CD14-positive monocyte (primary cell): ENCODE measurements at regions not wholly inside any gene's neighbourhood (a gene's known extent, or its start where the extent isn't known, plus 50 kb on each side); places are given as distances from the start of the nearest gene placed in this dataset.

ENCODE experiments used
- DNase-seq, 3 donors: peaks; one replicate each; pipeline ENCODE4 v3.0.0-alpha.2; 2011 to 2022
- H2AFZ ChIP-seq: 2 replicates; pipeline ENCODE4 v1.6.0; 2012; ENCODE audit warnings: mild to moderate bottlenecking, low read depth, low read length, inconsistent platforms; ENCODE audit not compliant: insufficient read depth, poor library complexity, severe bottlenecking
- H3K27ac ChIP-seq, 2 donors: 1 replicate in 1 of 2; 2 replicates in 1 of 2; pipeline ENCODE4 v1.5.1; 2012 to 2013; ENCODE audit warnings: low read length in 2 of 2, control low read depth in 1 of 2, inconsistent platforms in 1 of 2, low read depth in 1 of 2, mild to moderate bottlenecking in 1 of 2
- H3K27me3 ChIP-seq, 2 donors: one replicate each; pipeline versions ENCODE4 v1.6.0 to v1.6.1; 2011 to 2013; ENCODE audit warnings: low read length in 2 of 2; ENCODE audit not compliant: control insufficient read depth in 2 of 2, insufficient read depth in 2 of 2
- H3K36me3 ChIP-seq, 2 donors: replicated peaks in 1 of 2; 1 replicate in 1 of 2; 2 replicates in 1 of 2; pipeline versions ENCODE4 v1.5.1 to v1.6.1; 2012 to 2013; ENCODE audit warnings: low read length in 2 of 2, control low read depth in 1 of 2, inconsistent platforms in 1 of 2, mild to moderate bottlenecking in 1 of 2; ENCODE audit not compliant: insufficient read depth in 2 of 2, control insufficient read depth in 1 of 2
- H3K4me1 ChIP-seq, 2 donors: 1 replicate in 1 of 2; 2 replicates in 1 of 2; pipeline versions ENCODE4 v1.5.1 to v1.6.1; 2012 to 2013; ENCODE audit warnings: low read length in 2 of 2, control low read depth in 1 of 2, inconsistent platforms in 1 of 2, mild to moderate bottlenecking in 1 of 2, moderate library complexity in 1 of 2; ENCODE audit not compliant: insufficient read depth in 2 of 2, control insufficient read depth in 1 of 2
- H3K4me2 ChIP-seq: replicated peaks from 2 replicates; pipeline ENCODE3; 2012; ENCODE audit warnings: low read length, moderate library complexity, mild to moderate bottlenecking; ENCODE audit not compliant: poor library complexity, severe bottlenecking; ENCODE audit errors: extremely low read depth
- H3K4me3 ChIP-seq, 3 experiments: fragments of 200-600 bp in 1 of 3; sonication (generic) in 1 of 3; replicated peaks in 1 of 3; 1 replicate in 2 of 3; 2 replicates in 1 of 3; pipeline ENCODE4 v1.5.1; 2011 to 2013; ENCODE audit warnings: low read length in 3 of 3, mild to moderate bottlenecking in 3 of 3, control low read depth in 2 of 3, low read depth in 2 of 3, inconsistent platforms in 1 of 3, moderate library complexity in 1 of 3
- H3K79me2 ChIP-seq: 2 replicates; pipeline ENCODE4 v1.6.0; 2012; ENCODE audit warnings: mild to moderate bottlenecking, control low read depth, inconsistent platforms, low read length, moderate library complexity; ENCODE audit not compliant: insufficient read depth
- H3K9ac ChIP-seq: 2 replicates; pipeline ENCODE4 v1.6.0; 2017; ENCODE audit warnings: low read length, mild to moderate bottlenecking; ENCODE audit not compliant: insufficient read depth, poor library complexity, severe bottlenecking
- H3K9me3 ChIP-seq, 2 donors: replicated peaks in 1 of 2; 1 replicate in 1 of 2; 2 replicates in 1 of 2; pipeline versions ENCODE4 v1.5.1 to v1.6.1; 2012 to 2013; ENCODE audit warnings: low read length in 2 of 2, control low read depth in 1 of 2; ENCODE audit not compliant: control insufficient read depth in 1 of 2, insufficient read depth in 1 of 2
- H4K20me1 ChIP-seq: 2 replicates; pipeline ENCODE4 v1.6.0; 2012; ENCODE audit warnings: mild to moderate bottlenecking, low read length, control low read depth, moderate library complexity; ENCODE audit not compliant: insufficient read depth
- H3K27ac Mint-ChIP-seq, 7 donors: one replicate each; pipeline ENCODE4 v1.8.0; 2020; ENCODE audit warnings: mild to moderate bottlenecking in 7 of 7, mixed read lengths in 7 of 7, moderate library complexity in 6 of 7, inconsistent platforms in 2 of 7
- H3K27me3 Mint-ChIP-seq, 3 donors: one replicate each; pipeline ENCODE4 v1.8.0; 2021 to 2022; ENCODE audit warnings: low read depth in 3 of 3, mild to moderate bottlenecking in 3 of 3, mixed read lengths in 3 of 3, moderate library complexity in 3 of 3, inconsistent platforms in 1 of 3
- H3K36me3 Mint-ChIP-seq, 2 donors: one replicate each; pipeline ENCODE4 v1.8.0; 2020; ENCODE audit warnings: mixed read lengths in 2 of 2, inconsistent platforms in 1 of 2, mild to moderate bottlenecking in 1 of 2
- H3K4me1 Mint-ChIP-seq: one replicate; pipeline ENCODE4 v1.8.0; 2020; ENCODE audit warnings: mild to moderate bottlenecking, mixed read lengths
- H3K4me3 Mint-ChIP-seq, 2 donors: one replicate each; pipeline ENCODE4 v1.8.0; 2020; ENCODE audit warnings: mild to moderate bottlenecking in 2 of 2, mixed read lengths in 2 of 2, moderate library complexity in 1 of 2
- H3K9me3 Mint-ChIP-seq, 7 donors: one replicate each; pipeline ENCODE4 v1.8.0; 2020 to 2022; ENCODE audit warnings: mixed read lengths in 7 of 7, mild to moderate bottlenecking in 6 of 7, moderate library complexity in 6 of 7, inconsistent platforms in 2 of 7
- WGBS: methylation state at CpG from one replicate; pipeline ENCODE4 v1.1.5; 2013; ENCODE audit warnings: missing lambda C conversion rate; ENCODE audit not compliant: insufficient coverage; 5-methylcytosine and 5-hydroxymethylcytosine counted together
- intact Hi-C, 2 donors: fragments of 100-400 bp; cut with micrococcal nuclease; formaldehyde crosslinking; loops; one replicate each; pipeline versions ENCODE4 v1.15.0 to v1.15.1; 2023
- TF ChIP-seq, protein P1 (sequence below): fragments of 200-600 bp; IDR thresholded peaks from one replicate; pipeline ENCODE4 v1.8.0; 2022; ENCODE audit warnings: antibody characterized with exemption, mild to moderate bottlenecking

DNA sequence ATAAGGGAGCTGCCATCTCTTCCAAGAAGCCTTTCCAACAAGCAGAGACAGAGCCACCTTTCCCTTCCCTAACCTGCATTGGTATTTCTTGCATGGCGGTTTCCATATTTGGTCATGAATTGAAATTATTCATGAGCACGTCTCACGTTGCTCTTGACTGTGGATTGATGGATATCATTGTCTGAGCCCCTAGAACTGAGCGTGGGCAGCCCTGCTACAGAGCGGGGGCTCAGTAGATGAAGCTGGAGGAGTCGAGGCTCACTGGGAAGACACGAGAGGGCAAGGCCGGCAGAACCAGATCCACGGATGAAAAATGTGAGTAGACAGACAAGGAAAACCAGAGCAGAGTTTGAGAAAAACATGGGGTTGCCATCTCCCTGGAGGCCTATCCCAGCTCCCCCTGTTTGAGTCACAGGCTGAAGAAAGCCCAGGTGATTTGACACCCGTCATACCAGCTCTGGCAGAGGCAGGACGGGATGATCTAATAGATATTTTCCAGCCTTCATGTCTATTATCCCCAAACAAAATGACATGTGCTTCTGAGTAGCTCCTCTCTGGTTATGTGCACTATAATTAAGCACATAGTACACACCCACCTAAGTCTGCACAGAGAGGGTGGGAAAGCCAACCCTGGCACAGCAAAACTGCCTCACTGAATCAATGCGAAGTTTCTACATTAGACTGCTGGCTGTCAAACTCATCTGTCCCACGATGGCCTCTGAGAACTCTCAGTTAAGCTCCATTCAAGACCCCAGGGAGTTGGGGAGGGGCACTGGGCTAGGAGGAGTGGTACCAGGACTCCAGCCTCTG lies 363.5 kb upstream of the KLHL29 start:
- H3K27me3 Mint-ChIP-seq, result peaks cover 0 to 2% (median 1%) of the 10 kb centered on the region in 3 donors
- no peaks in the 10 kb centered on the region for H3K36me3 Mint-ChIP-seq
- WGBS, result 79% methylated on average over 9 of the region's 13 CpGs
- Histone ChIP-seq H3K4me2 (no peak overlapping the region), H3K27ac (no peak overlapping the region), H3K4me1 (no peaks in the 10 kb centered on the region), H4K20me1 (no peaks in the 10 kb centered on the region), H3K79me2 (no peaks in the 10 kb centered on the region), H3K9ac (no peak overlapping the region), H3K27me3 (no peaks in the 10 kb centered on the region), H3K9me3 (no peaks in the 10 kb centered on the region), H2AFZ (no peak overlapping the region), H3K36me3 (no peaks in the 10 kb centered on the region), H3K4me3 (no peak overlapping the region)
- no peaks in the 10 kb centered on the region for H3K4me1 Mint-ChIP-seq
- DNase-seq, result no peak
- TF ChIP-seq, protein P1, sequence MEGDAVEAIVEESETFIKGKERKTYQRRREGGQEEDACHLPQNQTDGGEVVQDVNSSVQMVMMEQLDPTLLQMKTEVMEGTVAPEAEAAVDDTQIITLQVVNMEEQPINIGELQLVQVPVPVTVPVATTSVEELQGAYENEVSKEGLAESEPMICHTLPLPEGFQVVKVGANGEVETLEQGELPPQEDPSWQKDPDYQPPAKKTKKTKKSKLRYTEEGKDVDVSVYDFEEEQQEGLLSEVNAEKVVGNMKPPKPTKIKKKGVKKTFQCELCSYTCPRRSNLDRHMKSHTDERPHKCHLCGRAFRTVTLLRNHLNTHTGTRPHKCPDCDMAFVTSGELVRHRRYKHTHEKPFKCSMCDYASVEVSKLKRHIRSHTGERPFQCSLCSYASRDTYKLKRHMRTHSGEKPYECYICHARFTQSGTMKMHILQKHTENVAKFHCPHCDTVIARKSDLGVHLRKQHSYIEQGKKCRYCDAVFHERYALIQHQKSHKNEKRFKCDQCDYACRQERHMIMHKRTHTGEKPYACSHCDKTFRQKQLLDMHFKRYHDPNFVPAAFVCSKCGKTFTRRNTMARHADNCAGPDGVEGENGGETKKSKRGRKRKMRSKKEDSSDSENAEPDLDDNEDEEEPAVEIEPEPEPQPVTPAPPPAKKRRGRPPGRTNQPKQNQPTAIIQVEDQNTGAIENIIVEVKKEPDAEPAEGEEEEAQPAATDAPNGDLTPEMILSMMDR, result no peak
- H3K9me3 Mint-ChIP-seq, result peaks cover 0 to 8% (median 2%) of the 10 kb centered on the region in 7 donors
- intact Hi-C loops, result no loop called here
- H3K4me3 Mint-ChIP-seq, result no peak overlapping the region
- no peak overlapping the region for H3K27ac Mint-ChIP-seq

DNA sequence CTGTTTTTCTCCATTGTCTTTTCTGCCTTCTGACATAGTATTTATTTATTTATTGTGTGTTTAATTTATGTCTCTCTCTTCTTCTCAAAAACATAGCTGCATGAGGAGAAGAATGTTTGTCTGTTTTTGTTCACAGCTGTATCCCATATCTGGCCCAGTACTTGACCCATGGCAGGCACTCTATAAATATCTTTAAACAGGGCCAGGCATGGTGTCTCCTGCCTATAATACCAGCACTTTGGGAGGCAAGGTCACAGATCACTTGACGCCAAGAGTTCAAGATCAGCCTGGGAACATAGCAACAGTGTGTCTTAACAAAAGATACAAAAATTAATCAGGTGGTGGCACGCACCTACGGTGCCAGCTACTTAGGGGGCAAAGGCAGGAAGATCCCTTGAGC lies 361.3 kb upstream of the KLHL29 start:
- Mint-ChIP-seq H3K9me3 (peaks cover 0 to 11% (median 2%) of the 10 kb centered on the region in 7 donors), H3K27ac (no peak overlapping the region), H3K4me3 (no peak overlapping the region), H3K27me3 (peaks cover 0 to 4% (median 3%) of the 10 kb centered on the region in 3 donors), H3K36me3 (no peaks in the 10 kb centered on the region), H3K4me1 (no peaks in the 10 kb centered on the region)
- Histone ChIP-seq H3K79me2 (no peaks in the 10 kb centered on the region), H3K4me1 (no peaks in the 10 kb centered on the region), H3K36me3 (no peaks in the 10 kb centered on the region), H3K9ac (no peak overlapping the region), H2AFZ (no peak overlapping the region), H3K9me3 (no peaks in the 10 kb centered on the region), H3K27ac (no peak overlapping the region), H3K4me2 (no peak overlapping the region), H4K20me1 (no peaks in the 10 kb centered on the region), H3K27me3 (no peaks in the 10 kb centered on the region), H3K4me3 (no peak overlapping the region)
- WGBS, result 68% methylated on average over 3 of the region's 3 CpGs
- DNase-seq, result no peak
- TF ChIP-seq, protein P1, result no peak
- intact Hi-C loops, result no loop called here
